ENCODE measurements at regions not wholly inside any gene's neighbourhood (a gene's known extent, or its start where the extent isn't known, plus 50 kb on each side); places are given as distances from the start of the nearest gene placed in this dataset.

- BruUV-seq (replicated peaks) = no TSS peak
- H3K36me3 ChIP-seq (ENCODE audit: control insufficient read depth, insufficient read depth, low read length) = no peaks in the 10 kb centered on the region
- H3K4me1 ChIP-seq (ENCODE audit: control insufficient read depth, insufficient read depth, low read length) = no peaks in the 10 kb centered on the region
- ChIA-PET POLR2A (ENCODE audit: unreplicated experiment) (no interaction called here), CTCF (no interaction called here)
- H3K9me3 ChIP-seq (ENCODE audit: control insufficient read depth, insufficient read depth, low read length) = no peaks in the 10 kb centered on the region
- no peaks in the 10 kb centered on the region for H4K20me1 ChIP-seq (ENCODE audit: insufficient read depth, low read length)
- H4K5ac ChIP-seq (ENCODE audit: low read depth, low read length) = no peak overlapping the region
- dilution Hi-C loops (cut with HindIII; ENCODE audit: low sequenced_read_pairs, unreplicated experiment) (no loop called here), intact Hi-C loops (cut with micrococcal nuclease) (no loop called here), in situ Hi-C loops (cut with MboI; ENCODE audit: low sequenced_read_pairs) (no loop called here)
- H2BK20ac ChIP-seq (ENCODE audit: low read depth, low read length) = no peak overlapping the region
- no peak overlapping the region for H4K91ac ChIP-seq (ENCODE audit: insufficient read depth, low read depth, low read length)
- DNase-seq = no peak
- no peaks in the 10 kb centered on the region for H3K79me1 ChIP-seq (ENCODE audit: low read depth in 1 of 2, low read length in 2 of 2)
- H3K27ac ChIP-seq (ENCODE audit: insufficient read depth, low read length) = no peak overlapping the region
- H3K9me1 ChIP-seq (ENCODE audit: insufficient read depth, low read length) = no peaks in the 10 kb centered on the region
- no peak overlapping the region for H3K23ac ChIP-seq (ENCODE audit: low read depth, low read length)
- H3K4me2 ChIP-seq (ENCODE audit: low read depth, low read length) = no peak overlapping the region
- no peak overlapping the region for H4K8ac ChIP-seq (ENCODE audit: low read depth in 2 of 2, low read length in 2 of 2)
- no CpG with 5 or more reads among the region's 2 CpGs for WGBS, 2 experiments (ENCODE audit: extremely low coverage in 2 of 2, insufficient read length in 1 of 2)
- H3K4me3 ChIP-seq (ENCODE audit: insufficient read depth, low read depth, low read length) = no peak overlapping the region
- H3K18ac ChIP-seq (ENCODE audit: low read depth, low read length) = no peak overlapping the region
- no peak overlapping the region for H2BK120ac ChIP-seq (ENCODE audit: low read depth, low read length)
- no peaks in the 10 kb centered on the region for H3K27me3 ChIP-seq (ENCODE audit: control insufficient read depth, insufficient read depth, low read length)
- H3K14ac ChIP-seq (replicated peaks; ENCODE audit: low read depth, low read length) = no peak overlapping the region
- no peak overlapping the region for H2BK15ac ChIP-seq (ENCODE audit: low read depth, low read length)
- no peak overlapping the region for H3K9ac ChIP-seq (ENCODE audit: low read depth, low read length)
- no peak for ATAC-seq (ENCODE audit: low read depth)
- TF ChIP-seq POLR2A (IDR thresholded peaks at IDR 0.05; ENCODE audit: low read depth, low read length) (no peak), CEBPB (IDR thresholded peaks at IDR 0.05; ENCODE audit: low read depth, low read length) (no peak), BHLHE40 (IDR thresholded peaks at IDR 0.05; ENCODE audit: low read depth, low read length) (no peak), RFX5 (IDR thresholded peaks at IDR 0.05; ENCODE audit: low read depth, low read length) (no peak), SMC3 (IDR thresholded peaks at IDR 0.05; ENCODE audit: low read depth, low read length) (no peak), MXI1 (IDR thresholded peaks at IDR 0.05; ENCODE audit: borderline replicate concordance, low read depth, low read length) (no peak), RAD21 (IDR thresholded peaks at IDR 0.05; ENCODE audit: low read length) (no peak), MAZ (IDR thresholded peaks at IDR 0.05; ENCODE audit: borderline replicate concordance, low read depth, low read length) (no peak), CTCF (conservative IDR thresholded peaks at IDR 0.05; ENCODE audit: low read depth, low read length) (no peak), RCOR1 (IDR thresholded peaks at IDR 0.05; ENCODE audit: insufficient replicate concordance, low read length) (no peak), FOS (IDR thresholded peaks at IDR 0.05; ENCODE audit: low read depth, low read length) (no peak), CHD1 (IDR thresholded peaks at IDR 0.05; ENCODE audit: low read depth, low read length) (no peak), USF2 (IDR thresholded peaks at IDR 0.05; ENCODE audit: low read depth, low read length) (no peak), NFE2L2 (IDR thresholded peaks at IDR 0.05; ENCODE audit: low read depth, low read length) (no peak), ELK1 (IDR thresholded peaks at IDR 0.05; ENCODE audit: borderline replicate concordance, low read depth, low read length) (no peak), MAFK (IDR thresholded peaks at IDR 0.05; ENCODE audit: low read depth, low read length) (no peak)
- no peak overlapping the region for H2AK9ac ChIP-seq (replicated peaks; ENCODE audit: low read depth, low read length, poor library complexity)
- no peak overlapping the region for H2AFZ ChIP-seq (replicated peaks; ENCODE audit: low read length, poor library complexity)
- H3K56ac ChIP-seq (ENCODE audit: extremely low read depth, insufficient read depth, low read length) = no peak overlapping the region
- H2BK5ac ChIP-seq (ENCODE audit: low read depth, low read length, poor library complexity, severe bottlenecking) = no peak overlapping the region
- H3K4ac ChIP-seq (ENCODE audit: low read depth, low read length) = no peak overlapping the region
- H2AK5ac ChIP-seq (ENCODE audit: low read depth, low read length) = no peak overlapping the region
Measured at GRCh38 chr5:35483780-35484179, 133.9 kb upstream of the SPEF2 start.

Measured in IMR-90 (cell line).